ENCODE measurements at regions not wholly inside any gene's neighbourhood (a gene's known extent, or its start where the extent isn't known, plus 50 kb on each side); places are given as distances from the start of the nearest gene placed in this dataset.

GRCh38 chr12:46963977-46964971 lies 115.1 kb upstream of the PCED1B start:
- no peaks in the 10 kb centered on the region for H3K9me3 ChIP-seq (replicated peaks in 1 of 2; ENCODE audit: control insufficient read depth in 1 of 2, insufficient read depth in 1 of 2, low read length in 2 of 2)

GRCh38 chr12:46965137-46965536 lies 114.3 kb upstream of the PCED1B start:
- no peaks in the 10 kb centered on the region for H3K27me3 ChIP-seq (ENCODE audit: control insufficient read depth in 2 of 2, insufficient read depth in 2 of 2, low read length in 2 of 2)
- intact Hi-C loops (cut with micrococcal nuclease) = no loop called here
- Mint-ChIP-seq H3K4me3 (no peak overlapping the region), H3K36me3 (no peaks in the 10 kb centered on the region), H3K27ac (no peak overlapping the region), H3K4me1 (no peaks in the 10 kb centered on the region), H3K9me3 (no peaks in the 10 kb centered on the region), H3K27me3 (ENCODE audit: low read depth in 3 of 3) (peaks cover 2 to 5% (median 3%) of the 10 kb centered on the region in 3 donors)
- no peak overlapping the region for H3K27ac ChIP-seq (ENCODE audit: low read depth in 1 of 2, low read length in 2 of 2)
- TF ChIP-seq CTCF (IDR thresholded peaks at IDR 0.05) = no peak
- H3K4me3 ChIP-seq (replicated peaks in 1 of 3; ENCODE audit: low read depth in 2 of 3, low read length in 3 of 3) = no peak overlapping the region
- H3K4me2 ChIP-seq (replicated peaks; ENCODE audit: extremely low read depth, low read length, poor library complexity, severe bottlenecking) = no peak overlapping the region
- no peak overlapping the region for H2AFZ ChIP-seq (ENCODE audit: insufficient read depth, low read depth, low read length, poor library complexity, severe bottlenecking)
- H3K9me3 ChIP-seq (replicated peaks in 1 of 2; ENCODE audit: control insufficient read depth in 1 of 2, insufficient read depth in 1 of 2, low read length in 2 of 2) = no peaks in the 10 kb centered on the region
- no peaks in the 10 kb centered on the region for H3K36me3 ChIP-seq (replicated peaks in 1 of 2; ENCODE audit: control insufficient read depth in 1 of 2, insufficient read depth in 2 of 2, low read length in 2 of 2)
- H4K20me1 ChIP-seq (ENCODE audit: insufficient read depth, low read length) = no peaks in the 10 kb centered on the region
- DNase-seq = no peak
- H3K79me2 ChIP-seq (ENCODE audit: insufficient read depth, low read length) = no peaks in the 10 kb centered on the region
- no CpG with 5 or more reads among the region's 2 CpGs for WGBS (ENCODE audit: insufficient coverage)
- no peak overlapping the region for H3K9ac ChIP-seq (ENCODE audit: insufficient read depth, low read length, poor library complexity, severe bottlenecking)
- no peaks in the 10 kb centered on the region for H3K4me1 ChIP-seq (ENCODE audit: control insufficient read depth in 1 of 2, insufficient read depth in 2 of 2, low read length in 2 of 2)

More at GRCh38 chr12:46963977-46964971, 115.1 kb upstream of the PCED1B start:
- Mint-ChIP-seq H3K4me3 (no peak overlapping the region), H3K9me3 (no peaks in the 10 kb centered on the region), H3K27ac (no peak overlapping the region), H3K36me3 (no peaks in the 10 kb centered on the region), H3K4me1 (peaks cover 5% of the 10 kb centered on the region), H3K27me3 (ENCODE audit: low read depth in 3 of 3) (peaks cover 3 to 5% (median 4%) of the 10 kb centered on the region in 3 donors)
- TF ChIP-seq CTCF (IDR thresholded peaks at IDR 0.05) = no peak
- WGBS (ENCODE audit: insufficient coverage) = 68% methylated on average over 10 of the region's 14 CpGs
- Histone ChIP-seq H2AFZ (ENCODE audit: insufficient read depth, low read depth, low read length, poor library complexity, severe bottlenecking) (no peak overlapping the region), H3K4me3 (replicated peaks in 1 of 3; ENCODE audit: low read depth in 2 of 3, low read length in 3 of 3) (no peak overlapping the region), H3K27ac (ENCODE audit: low read depth in 1 of 2, low read length in 2 of 2) (no peak overlapping the region), H3K79me2 (ENCODE audit: insufficient read depth, low read length) (no peaks in the 10 kb centered on the region), H3K4me2 (replicated peaks; ENCODE audit: extremely low read depth, low read length, poor library complexity, severe bottlenecking) (no peak overlapping the region), H3K9ac (ENCODE audit: insufficient read depth, low read length, poor library complexity, severe bottlenecking) (no peak overlapping the region), H3K4me1 (ENCODE audit: control insufficient read depth in 1 of 2, insufficient read depth in 2 of 2, low read length in 2 of 2) (peaks cover 0 to 2% of the 10 kb centered on the region in 2 donors), H3K27me3 (ENCODE audit: control insufficient read depth in 2 of 2, insufficient read depth in 2 of 2, low read length in 2 of 2) (no peaks in the 10 kb centered on the region), H4K20me1 (ENCODE audit: insufficient read depth, low read length) (no peaks in the 10 kb centered on the region), H3K36me3 (replicated peaks in 1 of 2; ENCODE audit: control insufficient read depth in 1 of 2, insufficient read depth in 2 of 2, low read length in 2 of 2) (no peaks in the 10 kb centered on the region)
- DNase-seq = no peak
- intact Hi-C loops (cut with micrococcal nuclease) = no loop called here

All from CD14-positive monocyte (primary cell).